ENCODE measurements at regions not wholly inside any gene's neighbourhood (a gene's known extent, or its start where the extent isn't known, plus 50 kb on each side); places are given as distances from the start of the nearest gene placed in this dataset.

DNA sequence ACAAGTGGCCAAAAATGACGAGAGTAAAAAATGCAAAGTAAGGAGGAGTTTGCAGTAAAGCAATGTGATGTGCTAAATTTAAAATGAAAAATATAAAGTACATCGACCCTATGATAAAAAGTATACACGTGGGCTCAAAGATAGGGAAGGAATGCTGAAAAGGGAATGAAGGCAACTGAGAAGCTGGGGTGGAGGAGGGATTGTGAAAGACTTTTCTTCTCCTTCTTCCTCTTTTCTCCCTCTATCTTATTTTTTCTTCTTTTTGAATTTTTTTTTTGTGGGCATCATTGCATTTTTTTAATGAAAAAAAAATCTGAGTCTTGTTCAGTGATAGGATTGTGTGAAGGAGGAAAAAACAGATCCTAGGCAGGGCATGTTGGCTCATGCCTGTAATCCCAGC is 57.6 kb upstream of the STK17B start:
- TF ChIP-seq CTCF (IDR thresholded peaks at IDR 0.05), result no peak
- TF ChIP-seq POLR2AphosphoS5 (IDR thresholded peaks at IDR 0.05; ENCODE audit: insufficient read depth in 1 of 2, low read depth in 1 of 2), result no peak
- no peak for TF ChIP-seq POLR2A (IDR thresholded peaks at IDR 0.05)

All from vagina (tissue), 2 donors.